Omental fat pad (tissue), 3 donors: ENCODE measurements at regions not wholly inside any gene's neighbourhood (a gene's known extent, or its start where the extent isn't known, plus 50 kb on each side); places are given as distances from the start of the nearest gene placed in this dataset.

Experiments used
- ATAC-seq: fragments of 150-250 bp; one replicate; pipeline ENCODE4 v1.9.1; 2016; ENCODE audit warnings: mild to moderate bottlenecking, moderate library complexity; ENCODE audit not compliant: low FRiP score
- DNase-seq: peaks from one replicate; pipeline ENCODE4 v3.0.0-alpha.2; 2019; ENCODE audit warnings: low spot score
- TF ChIP-seq, protein P1 (sequence below), 3 donors: fragments of 450-650 bp; IDR thresholded peaks; one replicate each; pipeline ENCODE4 v1.5.1; 2016 to 2017; ENCODE audit warnings: antibody characterized with exemption in 3 of 3, mild to moderate bottlenecking in 3 of 3, moderate library complexity in 2 of 3

DNA sequence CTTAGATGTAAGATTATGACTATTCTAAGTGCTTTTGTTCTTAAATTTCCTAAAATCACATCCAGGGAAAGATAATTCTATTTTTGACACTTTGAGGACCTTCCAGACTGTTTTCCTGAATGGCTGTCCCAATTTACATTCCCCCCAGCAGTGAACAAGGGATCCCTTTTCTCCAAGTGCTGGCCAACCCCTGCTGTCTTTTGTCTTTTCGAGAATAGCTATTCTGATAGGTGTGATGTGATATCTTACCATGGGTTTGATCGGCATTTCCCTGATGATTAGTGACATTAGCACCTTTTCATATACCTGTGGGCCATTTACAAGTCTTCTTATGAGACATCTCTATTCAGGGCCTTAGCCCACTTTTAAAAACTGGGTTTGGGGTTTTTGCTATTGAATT lies 526.7 kb upstream of the FZD8 start:
- no peak for ATAC-seq
- no peak for DNase-seq
- TF ChIP-seq, protein P1, sequence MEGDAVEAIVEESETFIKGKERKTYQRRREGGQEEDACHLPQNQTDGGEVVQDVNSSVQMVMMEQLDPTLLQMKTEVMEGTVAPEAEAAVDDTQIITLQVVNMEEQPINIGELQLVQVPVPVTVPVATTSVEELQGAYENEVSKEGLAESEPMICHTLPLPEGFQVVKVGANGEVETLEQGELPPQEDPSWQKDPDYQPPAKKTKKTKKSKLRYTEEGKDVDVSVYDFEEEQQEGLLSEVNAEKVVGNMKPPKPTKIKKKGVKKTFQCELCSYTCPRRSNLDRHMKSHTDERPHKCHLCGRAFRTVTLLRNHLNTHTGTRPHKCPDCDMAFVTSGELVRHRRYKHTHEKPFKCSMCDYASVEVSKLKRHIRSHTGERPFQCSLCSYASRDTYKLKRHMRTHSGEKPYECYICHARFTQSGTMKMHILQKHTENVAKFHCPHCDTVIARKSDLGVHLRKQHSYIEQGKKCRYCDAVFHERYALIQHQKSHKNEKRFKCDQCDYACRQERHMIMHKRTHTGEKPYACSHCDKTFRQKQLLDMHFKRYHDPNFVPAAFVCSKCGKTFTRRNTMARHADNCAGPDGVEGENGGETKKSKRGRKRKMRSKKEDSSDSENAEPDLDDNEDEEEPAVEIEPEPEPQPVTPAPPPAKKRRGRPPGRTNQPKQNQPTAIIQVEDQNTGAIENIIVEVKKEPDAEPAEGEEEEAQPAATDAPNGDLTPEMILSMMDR (IDR thresholded peaks at IDR 0.05), result no peak

DNA sequence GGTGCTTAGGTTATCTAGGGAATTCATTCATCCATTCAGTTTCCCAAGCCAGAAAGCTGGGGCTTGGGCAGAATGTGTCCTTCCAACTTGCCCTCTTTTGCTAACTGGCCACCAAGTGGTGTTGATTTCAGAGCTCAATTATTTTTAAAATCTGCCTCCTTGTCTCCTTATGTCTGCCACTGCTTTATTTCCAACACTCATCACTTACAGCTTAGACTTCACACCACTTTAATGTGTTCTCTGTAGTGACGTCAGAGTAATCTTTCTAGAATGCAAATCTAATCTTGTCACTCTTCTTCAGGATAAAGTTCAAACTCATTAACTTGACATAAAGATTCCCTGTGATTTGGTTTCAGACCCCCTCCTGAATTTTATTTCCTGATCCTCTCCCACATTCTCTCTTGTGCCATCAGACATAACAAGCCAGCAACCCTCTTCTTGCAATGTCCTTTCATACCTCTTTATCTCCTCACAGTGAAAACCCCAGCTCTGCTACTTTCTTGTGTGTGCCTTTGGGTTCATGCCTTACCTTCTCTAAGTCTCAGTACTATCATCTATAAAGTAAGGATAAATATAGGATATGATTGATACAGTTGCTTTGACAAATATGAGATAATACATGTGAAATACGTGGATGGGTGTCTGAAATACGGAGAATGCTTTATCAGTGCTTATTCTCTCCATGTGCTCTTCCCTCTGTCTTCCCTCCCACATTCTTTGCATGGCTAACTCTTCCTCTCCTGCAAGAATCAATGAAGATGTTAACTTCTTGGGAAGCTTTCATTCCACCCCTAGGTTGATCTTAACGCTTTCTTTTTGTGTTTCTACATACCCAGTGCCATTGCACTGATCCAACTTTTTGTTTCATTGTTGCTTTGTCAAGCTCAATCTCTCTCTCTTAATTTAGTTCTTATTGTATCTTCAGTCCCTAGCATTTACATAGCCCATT lies 522.7 kb upstream of the FZD8 start:
- no peak for ATAC-seq
- TF ChIP-seq, protein P1 (IDR thresholded peaks at IDR 0.05), result no peak

DNA sequence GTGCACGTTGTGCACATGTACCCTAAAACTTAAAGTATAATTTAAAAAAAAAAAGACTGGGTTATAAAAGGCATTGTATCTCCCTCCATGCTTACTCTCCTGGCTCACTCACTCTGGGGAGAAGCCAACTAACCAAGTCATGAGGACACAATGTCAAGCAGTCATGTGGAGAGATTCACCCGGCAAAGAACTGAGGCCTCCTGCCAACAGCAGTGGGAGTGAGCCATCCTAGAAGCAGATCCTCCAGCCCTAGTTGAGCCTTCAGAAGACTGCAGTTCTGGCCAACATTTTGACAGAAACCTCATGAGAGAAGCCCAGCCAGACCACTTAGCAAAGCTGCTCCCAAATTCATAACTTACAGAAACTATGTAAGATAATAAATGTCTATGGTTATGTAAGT lies 521.7 kb upstream of the FZD8 start:
- DNase-seq, result no peak
- ATAC-seq, result no peak
- TF ChIP-seq, protein P1 (IDR thresholded peaks at IDR 0.05), result no peak

More for the DNA sequence above, 522.7 kb upstream of the FZD8 start:
- no peak for DNase-seq

DNA sequence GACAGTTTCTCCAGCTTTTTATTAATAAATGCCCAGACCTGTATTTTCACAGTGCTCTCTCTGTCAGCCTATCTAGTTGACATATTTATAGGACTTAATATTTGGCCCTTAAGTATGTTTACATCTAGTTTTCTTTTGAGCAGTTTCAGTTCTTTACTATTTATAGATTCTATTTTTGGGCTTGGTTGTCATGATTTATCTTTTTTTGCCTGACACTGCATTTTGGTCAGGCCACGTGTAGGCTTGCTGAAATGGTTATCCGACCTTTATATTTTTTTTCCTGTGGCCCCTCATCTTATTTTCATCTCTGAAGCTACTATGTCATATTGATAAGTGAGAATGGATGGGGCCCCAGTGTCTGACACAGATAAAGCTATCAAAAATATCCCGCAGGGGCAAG lies 515.4 kb upstream of the FZD8 start:
- TF ChIP-seq, protein P1 (IDR thresholded peaks at IDR 0.05), result no peak
- ATAC-seq (no peak), DNase-seq (no peak)

DNA sequence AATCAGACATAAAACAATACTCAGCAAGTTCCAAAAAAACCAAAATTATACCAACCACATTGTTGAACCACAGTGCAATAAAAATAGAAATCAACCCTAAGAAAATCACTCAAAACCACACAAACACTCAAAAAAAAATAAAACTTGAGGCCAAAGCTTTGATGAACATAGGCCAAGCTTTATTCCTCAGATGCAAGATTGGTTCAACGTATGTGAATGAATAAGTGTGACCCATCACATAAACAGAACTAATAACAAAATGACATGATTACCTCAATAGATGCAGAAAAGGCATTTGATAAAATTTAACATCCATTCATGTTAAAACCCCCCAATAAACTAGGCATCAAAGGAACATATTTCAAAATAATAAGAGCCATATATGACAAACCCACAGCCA lies 506.1 kb upstream of the FZD8 start:
- ATAC-seq (no peak), DNase-seq (no peak)
- TF ChIP-seq, protein P1 (IDR thresholded peaks at IDR 0.05), result no peak

DNA sequence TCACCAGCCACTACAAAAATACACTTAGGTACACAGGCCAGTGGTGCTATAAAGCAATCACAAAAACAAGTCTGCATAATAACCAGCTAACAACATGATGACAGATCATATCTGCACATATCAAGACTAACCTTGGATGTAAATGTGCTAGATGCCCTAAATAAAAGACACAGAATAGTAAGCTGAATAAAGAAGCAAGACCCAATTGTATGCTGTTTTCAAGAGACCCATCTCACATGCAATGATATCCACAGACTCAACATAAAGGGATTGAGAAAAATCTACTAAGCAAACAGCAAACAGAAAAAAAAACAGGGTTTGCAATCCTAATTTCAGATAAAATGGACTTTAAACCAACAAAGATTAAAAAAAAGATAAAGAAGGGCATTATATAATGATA lies 505.4 kb upstream of the FZD8 start:
- TF ChIP-seq, protein P1 (IDR thresholded peaks at IDR 0.05), result no peak
- ATAC-seq (no peak), DNase-seq (no peak)
